ENCODE measurements at regions not wholly inside any gene's neighbourhood (a gene's known extent, or its start where the extent isn't known, plus 50 kb on each side); places are given as distances from the start of the nearest gene placed in this dataset.

- no peak overlapping the region for H3K4me3 ChIP-seq (ENCODE audit: low read length)
- H3K36me3 ChIP-seq (ENCODE audit: control insufficient read depth, insufficient read depth, low read length), result no peaks in the 10 kb centered on the region
- H3K9me3 ChIP-seq (ENCODE audit: control insufficient read depth, insufficient read depth, low read length), result no peaks in the 10 kb centered on the region
- Mint-ChIP-seq H3K27ac (no peak overlapping the region), H3K9me3 (no peaks in the 10 kb centered on the region), H3K4me1 (no peaks in the 10 kb centered on the region), H3K27me3 (ENCODE audit: low read depth in 2 of 2) (no peaks in the 10 kb centered on the region), H3K4me3 (no peak overlapping the region), H3K36me3 (no peaks in the 10 kb centered on the region)
- no peak for TF ChIP-seq CTCF (IDR thresholded peaks at IDR 0.05)
- WGBS (ENCODE audit: insufficient coverage), result 89% methylated on average over 8 of the region's 8 CpGs
- no peak for DNase-seq
- H3K4me1 ChIP-seq (ENCODE audit: control insufficient read depth, insufficient read depth, low read length), result no peaks in the 10 kb centered on the region
- ATAC-seq, result no peak
- H3K27me3 ChIP-seq (ENCODE audit: control insufficient read depth, insufficient read depth, low read length), result no peaks in the 10 kb centered on the region
- H3K27ac ChIP-seq (ENCODE audit: low read length), result no peak overlapping the region
- intact Hi-C loops (cut with micrococcal nuclease), result no loop called here
Measured at GRCh38 chr2:20565623-20566236, 85.2 kb downstream of the HS1BP3 start.

- no peak for DNase-seq
- TF ChIP-seq CTCF (IDR thresholded peaks at IDR 0.05), result no peak
- Histone ChIP-seq H3K9me3 (ENCODE audit: control insufficient read depth, insufficient read depth, low read length) (no peaks in the 10 kb centered on the region), H3K4me3 (ENCODE audit: low read length) (no peak overlapping the region), H3K27me3 (ENCODE audit: control insufficient read depth, insufficient read depth, low read length) (no peaks in the 10 kb centered on the region), H3K4me1 (ENCODE audit: control insufficient read depth, insufficient read depth, low read length) (no peaks in the 10 kb centered on the region), H3K36me3 (ENCODE audit: control insufficient read depth, insufficient read depth, low read length) (no peaks in the 10 kb centered on the region), H3K27ac (ENCODE audit: low read length) (no peak overlapping the region)
- no peaks in the 10 kb centered on the region for H3K36me3 Mint-ChIP-seq
- no peaks in the 10 kb centered on the region for H3K9me3 Mint-ChIP-seq
- WGBS (ENCODE audit: insufficient coverage), result 96% methylated on average over 4 of the region's 4 CpGs
- H3K27ac Mint-ChIP-seq, result no peak overlapping the region
- intact Hi-C loops (cut with micrococcal nuclease), result no loop called here
- ATAC-seq, result no peak
- H3K4me1 Mint-ChIP-seq, result no peaks in the 10 kb centered on the region
- H3K27me3 Mint-ChIP-seq (ENCODE audit: low read depth in 2 of 2), result no peaks in the 10 kb centered on the region
- no peak overlapping the region for H3K4me3 Mint-ChIP-seq
Measured at GRCh38 chr2:20566331-20566730, 84.6 kb downstream of the HS1BP3 start.

GRCh38 chr2:20567159-20567925, 83.6 kb downstream of the HS1BP3 start:
- Histone ChIP-seq H3K27me3 (ENCODE audit: control insufficient read depth, insufficient read depth, low read length) (no peaks in the 10 kb centered on the region), H3K27ac (ENCODE audit: low read length) (no peak overlapping the region), H3K4me3 (ENCODE audit: low read length) (no peak overlapping the region), H3K4me1 (ENCODE audit: control insufficient read depth, insufficient read depth, low read length) (no peaks in the 10 kb centered on the region), H3K36me3 (ENCODE audit: control insufficient read depth, insufficient read depth, low read length) (no peaks in the 10 kb centered on the region), H3K9me3 (ENCODE audit: control insufficient read depth, insufficient read depth, low read length) (no peaks in the 10 kb centered on the region)
- intact Hi-C loops (cut with micrococcal nuclease), result no loop called here
- no peaks in the 10 kb centered on the region for H3K27me3 Mint-ChIP-seq (ENCODE audit: low read depth in 2 of 2)
- H3K27ac Mint-ChIP-seq, result no peak overlapping the region
- no peaks in the 10 kb centered on the region for H3K4me1 Mint-ChIP-seq
- H3K36me3 Mint-ChIP-seq, result no peaks in the 10 kb centered on the region
- H3K4me3 Mint-ChIP-seq, result no peak overlapping the region
- H3K9me3 Mint-ChIP-seq, result no peaks in the 10 kb centered on the region
- 89% methylated on average over 12 of the region's 12 CpGs for WGBS (ENCODE audit: insufficient coverage)
- ATAC-seq (no peak), DNase-seq (no peak)
- no peak for TF ChIP-seq CTCF (IDR thresholded peaks at IDR 0.05)
